ENCODE measurements at regions not wholly inside any gene's neighbourhood (a gene's known extent, or its start where the extent isn't known, plus 50 kb on each side); places are given as distances from the start of the nearest gene placed in this dataset.
"Not testable (repeated sequence)": the region's sequence is repeated elsewhere in the genome, so short reads cannot be mapped to it uniquely, and the experiment has no call there.

DNA sequence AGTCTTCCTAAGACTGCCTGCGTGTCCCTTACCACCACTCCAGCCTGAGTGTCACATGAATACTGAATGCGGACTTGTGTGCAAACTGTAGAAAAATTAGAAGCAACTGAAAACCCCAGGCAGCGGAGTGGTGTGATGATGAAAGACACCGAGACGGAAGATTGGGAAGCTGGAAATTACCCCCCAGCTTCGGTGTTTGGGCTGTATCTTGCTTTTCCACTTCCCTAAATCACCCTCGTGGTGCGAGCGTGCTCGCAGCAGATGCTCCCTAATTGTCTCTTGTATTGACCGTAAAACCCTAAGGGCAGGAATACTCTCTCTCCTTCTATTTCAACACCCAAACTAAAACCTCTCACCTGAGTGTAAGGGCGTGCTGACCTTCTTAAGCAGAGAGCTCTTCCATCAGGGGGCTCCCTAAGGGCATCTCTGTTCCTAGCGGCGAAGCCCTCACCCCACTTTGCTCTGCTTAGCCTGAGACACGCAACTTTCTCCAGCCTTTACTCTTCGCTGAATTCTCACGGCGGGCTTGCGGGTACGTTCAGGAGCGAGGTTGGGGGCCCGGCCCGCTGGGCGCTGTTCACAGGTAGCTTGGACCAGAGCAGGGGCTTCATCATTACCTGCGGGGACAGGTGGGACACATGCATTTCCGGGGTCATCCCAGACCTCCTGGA, 62.4 kb downstream of the CRYBB2 start:
- no peak for DNase-seq

DNA sequence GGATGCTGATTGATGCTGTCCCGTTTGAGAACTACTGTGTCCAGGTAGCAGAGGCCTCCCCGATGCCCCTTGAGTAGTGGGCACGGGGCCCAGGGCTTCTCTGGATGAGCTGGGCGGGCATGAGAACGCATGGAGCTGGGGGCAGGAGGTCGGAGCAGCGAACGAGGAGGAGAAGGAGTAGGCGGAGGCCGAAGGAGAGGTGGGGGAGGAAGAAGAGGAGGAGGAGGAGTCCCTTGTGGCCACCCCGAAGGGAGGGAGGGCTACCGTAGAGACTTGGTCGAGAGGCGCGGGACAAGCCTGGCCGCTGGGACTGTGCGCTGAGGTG, 62.9 kb downstream of the CRYBB2 start:
- DNase-seq, result no peak

DNA sequence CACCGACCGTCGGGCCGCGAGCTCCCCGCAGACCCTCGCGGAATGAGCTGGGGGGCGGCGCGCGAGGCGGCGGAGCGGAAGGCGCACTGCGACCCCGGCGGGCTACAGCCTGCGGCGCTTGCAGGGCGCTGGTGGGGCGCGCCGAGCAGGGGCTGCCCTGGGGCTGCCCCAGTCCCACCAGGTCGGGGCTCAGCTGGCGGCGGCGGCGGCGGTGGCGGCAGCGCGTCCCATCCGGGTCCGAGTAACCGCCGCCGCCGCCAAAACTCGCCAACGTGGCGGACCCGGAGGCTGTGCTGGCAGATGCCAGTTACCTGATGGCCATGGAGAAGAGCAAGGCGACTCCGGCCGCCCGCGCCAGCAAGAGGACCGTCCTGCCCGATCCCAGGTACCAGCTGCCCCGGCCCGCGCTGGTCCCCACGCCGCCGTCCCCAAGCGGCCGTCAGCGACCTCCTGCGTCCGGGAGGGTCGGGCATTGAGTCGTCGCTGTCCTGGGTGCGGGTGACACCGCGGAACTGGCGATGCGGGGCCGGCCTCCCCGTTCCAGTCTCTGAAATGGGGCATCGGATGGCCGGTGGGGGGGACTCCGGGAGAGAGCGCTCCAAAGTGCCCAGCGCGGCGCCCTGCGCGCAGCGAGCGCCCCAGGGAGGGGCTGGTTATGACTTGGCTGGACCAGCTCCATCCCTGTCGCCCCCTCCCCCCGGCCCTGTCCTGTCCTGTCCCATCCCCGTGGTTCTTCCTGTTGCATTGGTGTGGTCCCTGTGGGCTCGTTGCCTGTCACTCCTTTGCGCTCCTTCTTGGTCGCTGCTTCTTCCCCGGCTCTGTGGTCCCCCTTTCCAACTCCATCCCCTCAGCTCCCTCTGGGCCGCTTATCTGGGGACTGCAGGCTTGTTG, 63.5 kb downstream of the CRYBB2 start:
- DNase-seq, result no peak

DNA sequence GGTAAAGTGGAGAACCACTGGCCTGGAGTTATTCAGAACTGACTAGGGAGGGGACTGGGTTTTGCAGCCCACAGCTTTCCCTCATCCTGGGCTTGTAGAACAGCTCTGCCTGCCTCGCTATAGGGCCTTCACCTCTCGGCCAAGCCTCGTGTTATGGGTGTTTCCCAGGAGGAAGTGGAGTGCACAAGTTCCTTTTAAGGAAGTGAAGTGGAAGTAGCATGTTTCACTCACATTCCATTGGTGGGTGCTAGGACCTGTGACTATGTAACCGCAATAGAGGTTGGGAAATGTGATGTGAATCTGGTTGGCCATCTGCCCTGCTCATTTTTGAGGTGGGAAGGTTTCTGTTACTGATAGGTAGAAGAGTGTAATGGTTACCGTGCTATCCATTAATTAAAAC, 69.0 kb downstream of the CRYBB2 start:
- not testable (repeated sequence) for DNase-seq

DNA sequence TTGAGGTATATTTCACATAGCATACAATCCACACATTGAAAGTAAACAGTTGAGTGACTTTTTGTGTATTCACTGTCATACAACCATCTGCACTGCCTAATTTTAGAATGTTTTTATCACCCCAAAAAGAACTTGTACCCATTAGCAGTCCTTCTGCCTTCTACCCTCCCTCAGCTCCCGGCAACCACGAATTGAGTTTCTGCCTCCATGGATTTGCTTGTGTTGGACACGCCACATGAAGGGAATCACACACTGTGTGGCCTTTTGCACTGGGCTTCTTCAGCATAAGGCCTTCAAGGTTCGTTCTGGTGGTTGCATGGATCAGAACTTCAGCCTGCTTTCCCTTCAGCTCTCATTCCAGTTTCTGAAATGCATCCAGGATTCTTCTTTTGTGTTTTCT, 82.5 kb downstream of the CRYBB2 start:
- not testable (repeated sequence) for DNase-seq

DNA sequence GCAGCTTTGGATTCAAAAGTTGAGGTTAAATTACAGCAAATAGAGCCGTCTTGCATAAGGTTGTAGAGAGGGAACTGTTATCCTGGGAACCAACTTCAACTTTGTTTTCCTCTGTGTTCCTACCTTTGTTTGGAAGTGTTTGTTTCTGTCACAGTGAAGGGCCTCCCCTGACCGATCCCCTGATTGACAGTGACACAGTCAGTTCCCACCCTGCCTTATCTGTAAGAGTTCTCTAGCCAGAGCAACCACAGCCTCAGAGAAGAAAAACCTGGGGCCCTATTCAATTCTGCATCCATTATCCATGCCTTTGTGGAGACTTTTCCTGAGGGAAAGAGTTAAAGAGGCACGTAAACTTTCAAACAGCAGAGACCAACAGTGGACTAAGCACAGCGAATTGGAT, 90.1 kb downstream of the CRYBB2 start:
- DNase-seq, result not testable (repeated sequence)

DNA sequence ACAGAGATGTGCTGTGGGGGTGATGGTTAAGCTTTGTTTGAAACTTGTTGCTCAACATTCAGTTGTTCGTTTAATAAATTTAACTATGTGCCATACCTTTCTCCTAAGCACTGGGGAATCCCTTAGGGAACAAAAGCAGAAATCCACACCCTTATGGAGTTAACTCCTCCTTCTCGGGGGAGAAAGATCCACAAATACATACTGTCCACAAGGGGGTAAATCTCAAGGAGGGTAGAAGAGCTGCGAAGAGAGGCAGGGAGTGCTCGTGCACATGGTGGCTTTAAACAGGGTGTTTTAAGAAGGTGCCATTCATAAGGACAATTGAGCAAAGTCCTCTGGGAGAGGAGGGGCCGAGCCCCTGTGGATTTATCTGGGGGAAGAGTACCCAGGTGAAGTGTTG, 92.5 kb downstream of the CRYBB2 start:
- not testable (repeated sequence) for DNase-seq

DNA sequence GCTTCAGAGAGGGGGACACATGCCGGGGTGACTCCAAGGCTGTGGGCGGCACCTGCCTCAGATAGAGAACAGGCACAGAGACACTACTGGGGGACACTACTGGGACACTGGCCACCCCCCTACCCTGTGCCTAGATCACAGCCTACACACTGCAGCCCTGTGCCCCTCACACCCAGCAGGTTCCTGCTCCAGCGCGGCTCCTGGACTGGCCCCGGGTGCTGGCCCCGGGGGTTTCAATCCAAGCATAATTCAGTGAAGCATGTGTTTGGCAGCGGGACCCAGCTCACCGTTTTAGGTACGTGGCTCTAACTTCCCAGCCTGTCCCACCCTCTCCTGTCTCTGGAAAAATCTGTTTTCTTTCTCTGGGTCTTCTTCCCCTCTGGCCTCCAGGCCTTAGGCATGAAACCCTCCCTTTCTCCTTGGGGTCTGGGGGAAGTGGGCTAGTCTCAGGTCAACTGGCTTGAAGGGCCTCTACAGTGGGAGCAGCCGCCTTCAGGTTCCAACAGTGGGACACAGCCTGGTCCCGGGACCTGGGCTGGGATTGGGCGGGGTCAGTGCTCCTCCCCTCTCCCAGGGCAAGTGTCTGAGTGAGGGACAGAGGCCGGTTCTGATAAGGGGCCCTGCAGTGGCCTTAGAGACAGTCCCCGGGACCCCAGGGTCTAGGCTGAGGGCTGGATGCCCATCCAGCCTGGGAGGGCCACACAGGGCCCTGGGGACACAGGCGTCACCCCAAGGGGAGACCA, 98.8 kb downstream of the CRYBB2 start:
- no peak for DNase-seq

DNA sequence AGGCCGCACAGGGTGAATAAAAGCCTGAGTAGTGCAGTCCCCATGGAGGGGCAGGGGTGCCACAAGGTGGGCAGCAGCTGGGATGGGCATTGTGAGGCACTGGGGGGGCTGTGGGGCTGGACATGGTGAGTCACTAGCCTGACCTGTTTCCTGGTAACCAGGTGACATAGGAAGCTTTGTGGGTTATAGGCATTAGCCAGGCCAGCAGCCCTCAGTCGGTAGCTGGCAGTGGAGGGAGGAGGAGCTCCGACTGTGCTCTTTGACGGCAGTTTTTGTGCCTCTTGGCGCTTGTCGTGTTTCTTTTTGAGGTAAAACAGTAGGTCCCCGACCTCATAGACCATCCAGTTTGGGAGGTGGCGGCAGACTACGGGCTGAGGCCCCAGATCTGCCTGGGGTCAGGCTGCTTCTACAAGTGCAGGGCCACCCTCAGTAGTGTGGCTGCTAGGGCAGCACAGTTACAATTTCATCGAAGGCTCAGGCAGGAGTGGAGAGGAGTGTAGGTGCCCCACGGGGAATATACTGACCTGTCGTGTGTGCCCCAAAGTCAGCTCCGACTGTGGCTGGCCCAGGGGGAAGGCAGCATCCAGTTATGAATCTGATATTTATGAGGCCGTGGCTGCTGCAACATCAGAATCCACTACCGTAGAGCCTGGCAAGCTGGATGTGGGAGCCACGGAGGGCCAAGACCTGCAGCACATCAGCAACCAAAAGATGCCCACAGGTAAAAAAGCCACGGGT, 107.7 kb downstream of the CRYBB2 start:
- DNase-seq, result no peak

DNA sequence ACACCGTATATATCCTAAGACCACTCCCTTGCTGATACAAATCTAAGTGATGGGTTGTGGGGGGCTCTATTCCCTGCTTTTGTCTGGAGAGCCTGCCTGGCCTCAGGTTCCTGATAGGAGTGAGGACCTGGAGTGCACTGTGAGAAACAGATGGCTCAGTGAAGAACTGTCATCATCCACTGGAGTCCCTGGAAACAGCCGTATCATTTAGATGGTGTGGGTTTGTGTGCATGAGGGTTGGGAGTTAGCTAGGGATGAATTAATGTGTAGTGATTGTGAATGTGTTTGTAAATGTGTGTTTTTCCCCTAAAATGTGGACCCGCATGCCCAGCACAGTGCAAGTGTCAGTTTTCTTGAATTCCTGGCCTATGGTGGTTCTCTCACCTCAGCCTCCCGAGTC, 111.6 kb downstream of the CRYBB2 start:
- DNase-seq, result no peak

DNA sequence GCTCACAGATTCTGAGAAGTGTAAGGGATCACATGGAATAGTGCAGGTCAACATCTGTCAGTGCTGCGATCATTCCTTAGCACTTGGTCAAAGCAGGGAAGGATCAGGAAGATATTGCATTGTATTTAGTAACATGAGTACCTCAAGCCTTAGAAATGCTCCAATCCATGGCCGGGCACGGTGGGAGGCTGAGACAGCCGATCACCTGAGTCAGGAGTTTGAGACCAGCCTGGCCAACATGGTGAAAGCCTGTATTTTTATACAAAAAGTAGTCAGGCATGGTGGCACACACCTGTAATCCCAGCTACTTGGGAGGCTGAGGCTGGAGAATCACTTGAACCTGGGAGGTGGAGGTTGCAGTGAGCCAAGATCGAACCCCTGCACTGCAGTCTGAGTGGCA, 112.5 kb downstream of the CRYBB2 start:
- not testable (repeated sequence) for DNase-seq

DNA sequence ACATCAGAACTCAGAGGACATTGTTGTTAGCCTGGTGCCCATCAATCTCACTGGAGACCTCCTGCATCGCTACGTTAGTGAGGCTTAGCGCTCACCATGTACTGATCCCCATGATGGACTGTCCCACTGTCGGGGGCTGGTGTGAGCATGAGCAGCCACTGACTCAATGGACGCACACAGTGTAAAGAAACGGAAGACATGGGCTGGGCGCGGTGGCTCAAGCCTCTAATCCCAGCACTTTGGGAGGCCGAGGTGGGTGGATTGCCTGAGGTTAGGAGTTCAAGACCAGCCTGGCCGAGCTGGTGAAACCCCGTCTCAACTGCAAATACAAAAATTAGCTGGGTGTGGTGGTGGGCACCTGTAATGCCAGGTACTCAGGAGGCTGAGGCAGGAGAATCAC, 112.9 kb downstream of the CRYBB2 start:
- no peak for DNase-seq

DNA sequence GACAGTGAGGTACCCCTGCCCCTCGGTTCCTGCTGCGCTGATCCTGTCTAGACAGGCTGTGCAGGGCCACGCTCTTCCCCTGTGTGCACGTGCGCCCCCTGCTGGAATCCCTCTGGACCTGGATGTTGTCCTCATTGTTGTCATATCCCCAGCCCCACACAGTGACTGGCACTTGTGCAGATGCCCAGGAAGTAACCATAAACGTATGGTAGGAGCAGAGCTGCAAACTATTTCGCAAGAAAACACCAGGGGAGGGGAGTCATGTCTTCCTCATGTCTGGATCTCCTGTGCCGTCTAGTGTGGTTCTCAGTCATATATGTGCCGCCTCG, 114.7 kb downstream of the CRYBB2 start:
- peak; percentile 31 to 33 for DNase-seq

DNA sequence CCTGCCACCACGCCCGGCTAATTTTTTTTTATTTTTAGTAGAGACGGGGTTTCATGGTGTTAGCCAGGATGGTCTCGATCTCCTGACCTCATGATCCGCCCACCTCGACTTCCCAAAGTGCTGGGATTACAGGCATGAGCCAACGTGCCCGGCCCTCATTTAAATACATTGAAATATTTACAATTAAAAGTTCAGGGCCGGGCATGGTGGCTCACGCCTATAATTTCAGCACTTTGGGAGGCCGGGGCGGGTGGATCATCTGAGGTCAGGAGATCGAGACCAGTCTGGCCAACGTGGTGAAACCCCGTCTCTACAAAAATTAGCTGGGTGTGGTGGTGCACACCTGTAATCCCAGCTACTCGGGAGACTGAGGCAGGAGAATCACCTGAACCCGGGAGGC, 115.2 kb downstream of the CRYBB2 start:
- DNase-seq, result not testable (repeated sequence)

DNA sequence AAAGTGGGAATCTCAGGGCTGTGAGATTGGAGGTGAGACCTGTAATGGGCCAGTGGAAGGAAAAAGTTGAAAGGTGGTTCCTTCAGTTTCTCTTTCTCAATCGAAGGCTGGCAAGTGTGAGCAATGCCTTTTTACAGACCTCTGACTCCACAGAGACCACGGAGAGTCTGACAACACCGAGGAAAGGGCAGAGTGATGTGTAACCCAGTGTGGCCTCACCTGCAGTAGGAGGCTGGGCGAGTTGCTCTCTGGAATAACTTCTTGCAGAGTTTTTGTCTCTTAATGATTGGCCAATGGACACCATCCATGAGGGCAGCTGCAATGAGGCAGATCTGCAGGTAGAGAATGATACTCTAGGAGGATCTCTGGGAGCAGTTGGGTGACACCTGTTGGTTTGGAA, 115.8 kb downstream of the CRYBB2 start:
- DNase-seq, result not testable (repeated sequence)

DNA sequence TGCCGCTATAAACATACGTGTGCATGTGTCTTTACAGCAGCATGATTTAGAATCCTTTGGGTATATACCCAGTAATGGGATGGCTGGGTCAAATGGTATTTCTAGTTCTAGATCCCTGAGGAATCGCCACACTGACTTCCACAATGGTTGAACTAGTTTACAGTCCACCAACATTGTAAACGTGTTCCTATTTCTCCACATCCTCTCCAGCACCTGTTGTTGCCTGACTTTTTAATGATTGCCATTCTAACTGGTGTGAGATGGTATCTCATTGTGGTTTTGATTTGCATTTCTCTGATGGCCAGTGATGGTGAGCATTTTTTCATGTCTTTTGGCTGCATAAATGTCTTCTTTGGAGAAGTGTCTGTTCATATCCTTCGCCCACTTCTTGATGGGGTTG, 121.1 kb downstream of the CRYBB2 start:
- DNase-seq, result not testable (repeated sequence)

DNA sequence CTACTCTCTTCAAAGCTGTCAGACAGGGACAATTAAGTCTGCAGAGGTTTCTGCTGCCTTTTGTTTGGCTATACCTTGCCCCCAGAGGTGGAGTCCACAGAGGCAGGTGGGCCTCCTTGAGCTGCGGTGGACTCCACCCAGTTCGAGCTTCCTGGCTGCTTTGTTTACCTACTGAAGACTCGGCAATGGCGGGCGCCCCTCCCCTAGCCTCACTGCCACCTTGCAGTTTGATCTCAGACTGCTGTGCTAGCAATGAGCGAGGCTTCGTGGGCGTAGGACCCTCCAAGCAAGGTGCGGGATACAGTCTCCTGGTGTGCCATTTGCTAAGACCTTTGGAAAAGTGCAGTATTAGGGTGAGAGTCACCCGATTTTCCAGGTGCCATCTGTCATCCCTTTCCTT, 124.9 kb downstream of the CRYBB2 start:
- not testable (repeated sequence) for DNase-seq

DNA sequence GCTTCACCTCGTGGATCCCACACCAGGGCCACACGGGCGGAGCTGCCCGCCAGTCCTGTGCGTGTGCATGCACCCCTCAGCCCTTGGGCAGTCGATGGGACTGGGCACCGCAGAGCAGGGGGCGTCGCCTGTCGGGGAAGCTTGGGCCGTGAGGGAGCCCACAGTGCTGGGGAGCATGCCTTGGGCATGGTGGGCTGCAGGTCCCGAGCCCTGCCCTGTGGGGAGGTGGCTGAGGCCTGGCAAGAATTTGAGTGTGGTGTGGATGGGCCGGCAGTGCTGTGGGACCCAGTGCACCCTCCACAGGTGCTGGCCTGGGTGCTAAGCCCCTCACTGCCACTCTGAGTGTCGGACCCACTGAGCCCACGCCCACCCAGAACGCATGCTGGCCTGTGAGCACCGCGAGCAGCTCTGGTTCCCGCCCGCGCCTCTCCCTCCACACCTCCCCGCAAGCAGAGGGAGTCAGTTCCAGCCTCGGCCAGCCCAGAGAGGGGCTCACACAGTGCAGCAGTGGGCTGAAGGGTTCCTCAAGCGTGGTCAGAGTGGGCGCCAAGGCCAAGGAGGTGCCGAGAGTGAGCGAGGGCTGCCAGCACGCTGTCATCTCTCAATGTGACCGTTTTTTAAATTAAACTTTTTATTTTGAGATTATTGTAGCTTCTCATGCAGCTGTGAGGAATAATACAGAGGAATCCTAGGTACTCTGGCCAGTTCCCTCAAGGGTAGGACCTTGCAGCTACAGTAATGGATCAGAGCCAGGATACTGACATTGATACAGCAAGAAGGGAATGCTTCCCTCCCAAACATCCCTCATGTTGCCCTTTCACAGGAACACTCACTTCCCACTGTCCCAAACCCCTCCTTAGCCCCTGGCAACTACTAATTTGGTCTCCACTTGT, 127.7 kb downstream of the CRYBB2 start:
- DNase-seq, result no peak

DNA sequence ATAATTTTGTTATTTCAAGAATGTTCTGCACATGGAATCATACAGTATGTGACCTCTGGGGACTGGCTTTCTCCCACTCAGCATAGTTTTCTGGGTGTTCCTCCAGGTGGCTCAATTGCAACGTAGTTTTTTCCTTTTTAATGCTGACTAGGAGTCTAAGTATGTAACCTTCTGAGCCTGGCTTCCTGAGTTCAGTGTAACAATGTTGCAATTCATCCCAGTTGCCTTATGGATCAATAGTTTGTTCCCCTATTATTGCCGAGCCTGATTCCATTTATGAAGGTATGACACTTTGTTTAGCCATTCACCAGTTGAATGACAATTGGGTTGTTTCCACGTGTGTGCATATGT, 128.3 kb downstream of the CRYBB2 start:
- no peak for DNase-seq

DNA sequence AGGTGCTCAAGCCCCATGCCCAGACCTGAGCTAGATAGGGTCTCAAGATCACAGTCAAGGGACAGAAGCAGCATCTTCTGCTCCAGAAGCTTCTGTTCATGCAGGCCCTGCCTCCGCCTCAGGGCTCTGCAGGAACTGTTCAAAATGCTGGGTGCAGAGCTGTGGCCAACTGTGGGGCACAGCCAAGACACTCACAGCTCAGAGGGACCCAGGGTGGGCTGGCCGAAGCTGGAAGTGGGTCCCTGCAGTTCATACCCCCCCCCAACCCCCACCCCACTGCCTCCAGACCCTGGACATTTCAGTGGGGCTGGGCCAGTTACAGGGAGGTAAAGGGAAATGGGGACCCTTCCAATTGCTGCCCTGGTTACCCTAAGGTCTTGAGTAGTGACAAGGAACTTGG, 129.0 kb downstream of the CRYBB2 start:
- DNase-seq, result no peak

DNA sequence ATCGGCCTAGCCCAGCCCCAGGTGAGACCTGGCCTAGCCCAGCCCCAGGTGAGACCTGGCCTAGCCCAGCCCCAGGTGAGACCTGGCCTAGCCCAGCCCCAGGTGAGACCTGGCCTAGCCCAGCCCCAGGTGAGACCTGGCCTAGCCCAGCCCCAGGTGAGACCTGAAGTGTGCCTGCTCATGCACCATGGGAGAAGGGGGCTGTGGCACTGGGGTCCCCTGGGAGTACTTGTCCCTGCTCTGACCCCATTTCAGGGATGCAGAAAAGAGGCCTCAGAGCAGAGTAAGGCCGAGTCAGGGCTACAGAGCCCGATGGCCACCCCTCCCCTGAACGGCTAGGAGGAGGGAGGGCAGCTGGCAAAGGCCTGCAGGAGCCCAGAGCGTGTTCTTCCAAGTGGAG, 129.6 kb downstream of the CRYBB2 start:
- not testable (repeated sequence) for DNase-seq

DNA sequence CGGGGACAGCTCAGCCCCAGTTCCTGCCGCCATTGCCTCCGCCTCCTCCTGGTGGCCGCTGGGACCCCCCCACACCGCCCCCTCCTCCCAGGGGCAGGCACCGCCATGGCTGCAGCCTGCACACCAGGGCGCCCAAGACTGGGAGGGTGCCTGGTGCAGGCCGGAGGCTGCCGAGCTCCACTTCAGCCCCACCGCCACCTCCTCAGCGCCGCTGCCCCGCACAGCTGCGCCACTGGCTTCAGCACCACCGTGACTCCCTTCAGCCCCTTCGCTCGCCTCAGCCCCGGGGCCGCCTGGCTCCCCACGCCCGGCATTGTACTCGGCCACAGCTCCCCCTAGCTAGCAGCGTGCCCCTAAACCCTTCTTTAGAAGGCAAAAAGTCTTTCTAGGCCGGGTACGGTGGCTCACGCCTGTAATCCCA, 131.1 kb downstream of the CRYBB2 start:
- no peak for DNase-seq
